Activated CD8-positive, alpha-beta T cell treated with anti-CD3 and anti-CD28 coated beads for 36 hours (primary cell): ENCODE measurements at regions not wholly inside any gene's neighbourhood (a gene's known extent, or its start where the extent isn't known, plus 50 kb on each side); places are given as distances from the start of the nearest gene placed in this dataset.

ENCODE experiments used
- ATAC-seq: fragments of 200-7000 bp; cut with Tn5 transposase; one replicate; pipeline ENCODE4 v1.10.0; 2021; ENCODE audit warnings: mild to moderate bottlenecking, moderate library complexity
- CTCF ChIA-PET: fragments of 350-600 bp; sonication (Branson Sonifier 250); formaldehyde crosslinking; loops from one replicate; lab custom pipeline; 2021; ENCODE audit warnings: antibody characterized with exemption; lab: Charles Lee
- POLR2A ChIA-PET: fragments of 350-600 bp; sonication (Branson Sonifier 250); formaldehyde crosslinking; loops from one replicate; lab custom pipeline; 2021; ENCODE audit warnings: antibody characterized with exemption; lab: Charles Lee
- DNase-seq: peaks from one replicate; pipeline ENCODE4 v3.0.0-alpha.2; 2020
- H3K27ac Mint-ChIP-seq: one replicate; pipeline ENCODE4 v1.8.0; 2021; ENCODE audit warnings: mild to moderate bottlenecking, mixed read lengths
- H3K27me3 Mint-ChIP-seq: one replicate; pipeline ENCODE4 v1.8.0; 2021; ENCODE audit warnings: mixed read lengths
- H3K36me3 Mint-ChIP-seq: one replicate; pipeline ENCODE4 v1.8.0; 2021; ENCODE audit warnings: low read depth, mixed read lengths
- H3K4me1 Mint-ChIP-seq: one replicate; pipeline ENCODE4 v1.8.0; 2021; ENCODE audit warnings: low read depth, mixed read lengths
- H3K4me3 Mint-ChIP-seq: one replicate; pipeline ENCODE4 v1.8.0; 2021; ENCODE audit warnings: mild to moderate bottlenecking, moderate library complexity, mixed read lengths
- H3K9me3 Mint-ChIP-seq: one replicate; pipeline ENCODE4 v1.8.0; 2021; ENCODE audit warnings: mixed read lengths
- intact Hi-C: fragments of 100-400 bp; cut with micrococcal nuclease; formaldehyde crosslinking; loops from one replicate; pipeline ENCODE4 v1.10.0; 2022
- TF ChIP-seq, protein P1 (sequence below): fragments of 200-600 bp; IDR thresholded peaks from one replicate; pipeline ENCODE4 v1.8.0; 2022; ENCODE audit warnings: antibody characterized with exemption, mild to moderate bottlenecking

DNA sequence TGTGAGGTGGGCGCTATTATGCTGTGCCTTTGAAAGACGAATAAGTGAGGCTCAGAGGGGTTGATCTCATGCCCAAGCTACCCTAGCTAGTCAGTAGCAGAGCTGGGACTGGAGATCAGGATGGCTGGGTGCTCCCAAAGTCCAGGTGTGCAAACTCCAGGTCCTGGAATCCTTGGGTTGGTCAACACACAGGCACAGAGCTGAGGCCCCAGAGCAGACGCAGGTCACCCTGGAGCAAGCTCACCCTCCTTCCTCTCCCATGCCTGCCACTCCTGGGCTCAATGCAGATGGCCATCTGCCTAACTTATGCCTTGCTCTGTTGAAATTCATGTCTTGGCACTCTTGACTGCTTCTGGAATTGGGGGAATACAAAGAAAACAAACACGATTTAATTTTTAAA is 587.2 kb downstream of the PTPRU start:
- TF ChIP-seq, protein P1, sequence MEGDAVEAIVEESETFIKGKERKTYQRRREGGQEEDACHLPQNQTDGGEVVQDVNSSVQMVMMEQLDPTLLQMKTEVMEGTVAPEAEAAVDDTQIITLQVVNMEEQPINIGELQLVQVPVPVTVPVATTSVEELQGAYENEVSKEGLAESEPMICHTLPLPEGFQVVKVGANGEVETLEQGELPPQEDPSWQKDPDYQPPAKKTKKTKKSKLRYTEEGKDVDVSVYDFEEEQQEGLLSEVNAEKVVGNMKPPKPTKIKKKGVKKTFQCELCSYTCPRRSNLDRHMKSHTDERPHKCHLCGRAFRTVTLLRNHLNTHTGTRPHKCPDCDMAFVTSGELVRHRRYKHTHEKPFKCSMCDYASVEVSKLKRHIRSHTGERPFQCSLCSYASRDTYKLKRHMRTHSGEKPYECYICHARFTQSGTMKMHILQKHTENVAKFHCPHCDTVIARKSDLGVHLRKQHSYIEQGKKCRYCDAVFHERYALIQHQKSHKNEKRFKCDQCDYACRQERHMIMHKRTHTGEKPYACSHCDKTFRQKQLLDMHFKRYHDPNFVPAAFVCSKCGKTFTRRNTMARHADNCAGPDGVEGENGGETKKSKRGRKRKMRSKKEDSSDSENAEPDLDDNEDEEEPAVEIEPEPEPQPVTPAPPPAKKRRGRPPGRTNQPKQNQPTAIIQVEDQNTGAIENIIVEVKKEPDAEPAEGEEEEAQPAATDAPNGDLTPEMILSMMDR: no peak
- DNase-seq (no peak), ATAC-seq (no peak)
- H3K27me3 Mint-ChIP-seq: peaks cover 31% of the 10 kb centered on the region
- no peak overlapping the region for H3K4me3 Mint-ChIP-seq
- CTCF ChIA-PET: no interaction called here
- POLR2A ChIA-PET: no interaction called here
- intact Hi-C loops: no loop called here
- H3K9me3 Mint-ChIP-seq: no peaks in the 10 kb centered on the region
- no peaks in the 10 kb centered on the region for H3K4me1 Mint-ChIP-seq
- H3K27ac Mint-ChIP-seq: no peak overlapping the region
- no peaks in the 10 kb centered on the region for H3K36me3 Mint-ChIP-seq

- POLR2A ChIA-PET: no interaction called here
- Mint-ChIP-seq H3K4me3 (no peak overlapping the region), H3K9me3 (no peaks in the 10 kb centered on the region), H3K27ac (no peak overlapping the region), H3K36me3 (no peaks in the 10 kb centered on the region), H3K4me1 (no peaks in the 10 kb centered on the region), H3K27me3 (peaks cover 30% of the 10 kb centered on the region)
- intact Hi-C loops: no loop called here
- DNase-seq (no peak), ATAC-seq (no peak)
- TF ChIP-seq, protein P1: no peak
- CTCF ChIA-PET: no interaction called here
Measured at GRCh38 chr1:29821605-29822004, 585.3 kb downstream of the PTPRU start.

DNA sequence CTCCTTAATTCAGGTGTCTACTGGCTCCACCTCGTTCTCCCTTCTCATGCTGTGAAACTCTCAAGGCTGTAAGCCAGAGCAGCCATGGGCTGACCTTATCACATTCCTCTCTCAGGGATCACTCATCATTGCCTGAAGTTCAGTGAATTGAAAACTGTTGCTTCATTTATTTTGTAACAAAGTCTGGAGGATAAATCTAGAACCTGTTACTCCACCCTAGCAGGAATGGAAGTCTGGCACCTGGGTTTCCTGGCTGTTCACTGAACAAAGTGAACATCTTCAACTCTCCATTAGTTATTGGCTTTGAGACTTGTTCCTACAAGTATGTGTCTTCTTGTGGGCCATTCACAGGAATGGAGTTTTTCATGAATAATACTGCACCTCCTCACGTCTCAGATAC is 584.1 kb downstream of the PTPRU start:
- TF ChIP-seq, protein P1: no peak
- CTCF ChIA-PET: no interaction called here
- DNase-seq (no peak), ATAC-seq (no peak)
- Mint-ChIP-seq H3K27me3 (peaks cover 30% of the 10 kb centered on the region), H3K9me3 (no peaks in the 10 kb centered on the region), H3K36me3 (no peaks in the 10 kb centered on the region), H3K4me1 (no peaks in the 10 kb centered on the region), H3K4me3 (no peak overlapping the region), H3K27ac (no peak overlapping the region)
- intact Hi-C loops: no loop called here
- POLR2A ChIA-PET: no interaction called here

GRCh38 chr1:29812408-29813135 is 576.2 kb downstream of the PTPRU start:
- DNase-seq (no peak), ATAC-seq (no peak)
- Mint-ChIP-seq H3K4me3 (no peak overlapping the region), H3K9me3 (no peaks in the 10 kb centered on the region), H3K27me3 (peaks cover 2% of the 10 kb centered on the region), H3K27ac (no peak overlapping the region), H3K4me1 (no peaks in the 10 kb centered on the region), H3K36me3 (no peaks in the 10 kb centered on the region)
- ChIA-PET CTCF (no interaction called here), POLR2A (no interaction called here)
- intact Hi-C loops: no loop called here
- TF ChIP-seq, protein P1: no peak

DNA sequence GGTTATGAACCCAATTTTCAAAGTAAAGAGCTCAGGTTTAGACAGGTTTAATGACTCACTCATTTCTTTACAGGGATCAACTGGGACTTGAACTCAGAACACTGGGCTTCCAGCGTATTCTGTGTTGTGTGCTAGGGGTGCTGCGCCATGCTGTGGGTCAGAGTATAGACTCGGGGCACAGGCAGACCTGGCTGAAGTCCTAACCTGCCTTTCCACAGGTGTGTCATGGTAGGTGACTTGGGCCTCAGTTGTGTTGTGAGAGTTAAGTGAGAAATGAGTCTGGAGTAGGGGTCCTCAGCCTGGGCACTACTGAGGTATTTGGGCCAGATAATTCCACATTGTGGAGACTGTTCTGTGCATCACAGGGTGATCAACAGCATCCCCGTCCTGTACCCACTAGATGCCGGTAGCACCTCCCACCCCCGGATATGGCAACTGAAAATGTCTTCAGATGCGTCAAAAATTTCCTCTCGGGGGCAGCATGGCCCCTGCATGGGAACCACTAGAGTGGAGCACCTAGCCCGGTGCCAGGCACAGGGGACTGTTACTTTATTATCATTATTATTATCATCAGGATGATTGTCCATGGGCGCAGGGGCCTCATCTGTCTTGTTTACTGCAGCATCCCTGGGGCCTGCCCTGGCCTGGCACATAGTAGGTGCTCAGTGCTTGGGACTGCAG is 575.5 kb downstream of the PTPRU start:
- no peaks in the 10 kb centered on the region for H3K36me3 Mint-ChIP-seq
- ATAC-seq (no peak), DNase-seq (no peak)
- H3K4me1 Mint-ChIP-seq: no peaks in the 10 kb centered on the region
- TF ChIP-seq, protein P1: no peak
- intact Hi-C loops: no loop called here
- no peaks in the 10 kb centered on the region for H3K9me3 Mint-ChIP-seq
- no peak overlapping the region for H3K27ac Mint-ChIP-seq
- H3K4me3 Mint-ChIP-seq: no peak overlapping the region
- POLR2A ChIA-PET: no interaction called here
- CTCF ChIA-PET: no interaction called here
- peaks cover 2% of the 10 kb centered on the region for H3K27me3 Mint-ChIP-seq
